ENCODE measurements at regions not wholly inside any gene's neighbourhood (a gene's known extent, or its start where the extent isn't known, plus 50 kb on each side); places are given as distances from the start of the nearest gene placed in this dataset.

GRCh38 chr4:33980361-33980760 lies 2264.0 kb downstream of the ARAP2 start:
- no peak for TF ChIP-seq CTCF (IDR thresholded peaks at IDR 0.05)
- TF ChIP-seq EZH2phosphoT487 (IDR thresholded peaks at IDR 0.05) = no peak

All from neural progenitor cell (in vitro differentiated cells).